GM04503 (cell line): ENCODE measurements at regions not wholly inside any gene's neighbourhood (a gene's known extent, or its start where the extent isn't known, plus 50 kb on each side); places are given as distances from the start of the nearest gene placed in this dataset.

ENCODE experiments used
- DNase-seq: peaks from one replicate; pipeline ENCODE4 v3.0.0-alpha.2; 2012; ENCODE audit warnings: low read depth

GRCh38 chr6:12221856-12222255, 68.3 kb upstream of the EDN1 start:
- no peak for DNase-seq

GRCh38 chr6:12222405-12223366, 67.5 kb upstream of the EDN1 start:
- no peak for DNase-seq

GRCh38 chr6:12223383-12223782, 66.8 kb upstream of the EDN1 start:
- DNase-seq: no peak

- DNase-seq: no peak
These were observed 65.9 kb upstream of the EDN1 start for GRCh38 chr6:12224251-12224650.

GRCh38 chr6:12228447-12229146, 61.6 kb upstream of the EDN1 start:
- no peak for DNase-seq

- no peak for DNase-seq
These were observed 60.8 kb upstream of the EDN1 start for GRCh38 chr6:12229332-12229731.

- no peak for DNase-seq
These were observed 59.6 kb upstream of the EDN1 start for GRCh38 chr6:12230523-12230922.

- DNase-seq: peak; percentile 65
These were observed 57.8 kb upstream of the EDN1 start for GRCh38 chr6:12232339-12232738.

GRCh38 chr6:12232821-12233220, 57.3 kb upstream of the EDN1 start:
- no peak for DNase-seq

GRCh38 chr6:12233693-12234571, 56.2 kb upstream of the EDN1 start:
- DNase-seq: peak; percentile 36

GRCh38 chr6:12235341-12235740, 54.8 kb upstream of the EDN1 start:
- DNase-seq: no peak

- DNase-seq: no peak
These were observed 51.9 kb upstream of the EDN1 start for GRCh38 chr6:12238219-12238618.
